ENCODE measurements at regions not wholly inside any gene's neighbourhood (a gene's known extent, or its start where the extent isn't known, plus 50 kb on each side); places are given as distances from the start of the nearest gene placed in this dataset.

DNA sequence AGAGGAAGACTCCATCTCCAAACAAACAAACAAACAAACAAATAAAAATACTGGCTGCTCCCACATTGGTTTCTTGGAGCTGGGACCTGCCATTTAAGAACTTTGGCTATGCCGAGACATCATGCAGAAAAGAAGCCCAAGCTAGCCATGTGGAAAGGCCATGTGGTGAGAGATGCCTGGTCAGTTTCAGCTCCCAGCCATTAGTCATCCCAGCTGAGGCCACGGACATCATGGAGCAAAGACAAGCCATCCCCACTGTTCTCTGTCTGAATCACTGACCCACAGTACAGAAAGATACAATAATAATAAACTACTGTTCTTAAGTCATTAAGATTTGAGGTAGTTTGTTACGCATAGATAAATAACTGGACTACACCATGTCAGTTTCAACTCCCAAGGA is 70.0 kb upstream of the PCBD1 start:
- Histone ChIP-seq H3K79me2 (ENCODE audit: insufficient read depth, low read depth) (no peaks in the 10 kb centered on the region), H3K27ac (no peak overlapping the region), H3K27me3 (ENCODE audit: insufficient read depth, low read depth) (no peaks in the 10 kb centered on the region), H3K4me3 (IDR thresholded peaks at IDR 0.05; ENCODE audit: insufficient read depth, low read depth, low read length) (no peak overlapping the region), H2AFZ (ENCODE audit: low read depth) (no peak overlapping the region), H4K20me1 (ENCODE audit: insufficient read depth) (no peaks in the 10 kb centered on the region), H3K36me3 (ENCODE audit: insufficient read depth) (no peaks in the 10 kb centered on the region), H3K9ac (no peak overlapping the region), H3K4me2 (no peak overlapping the region), H3K4me1 (ENCODE audit: low read depth, poor library complexity, severe bottlenecking) (no peaks in the 10 kb centered on the region)
- TF ChIP-seq, protein P1, sequence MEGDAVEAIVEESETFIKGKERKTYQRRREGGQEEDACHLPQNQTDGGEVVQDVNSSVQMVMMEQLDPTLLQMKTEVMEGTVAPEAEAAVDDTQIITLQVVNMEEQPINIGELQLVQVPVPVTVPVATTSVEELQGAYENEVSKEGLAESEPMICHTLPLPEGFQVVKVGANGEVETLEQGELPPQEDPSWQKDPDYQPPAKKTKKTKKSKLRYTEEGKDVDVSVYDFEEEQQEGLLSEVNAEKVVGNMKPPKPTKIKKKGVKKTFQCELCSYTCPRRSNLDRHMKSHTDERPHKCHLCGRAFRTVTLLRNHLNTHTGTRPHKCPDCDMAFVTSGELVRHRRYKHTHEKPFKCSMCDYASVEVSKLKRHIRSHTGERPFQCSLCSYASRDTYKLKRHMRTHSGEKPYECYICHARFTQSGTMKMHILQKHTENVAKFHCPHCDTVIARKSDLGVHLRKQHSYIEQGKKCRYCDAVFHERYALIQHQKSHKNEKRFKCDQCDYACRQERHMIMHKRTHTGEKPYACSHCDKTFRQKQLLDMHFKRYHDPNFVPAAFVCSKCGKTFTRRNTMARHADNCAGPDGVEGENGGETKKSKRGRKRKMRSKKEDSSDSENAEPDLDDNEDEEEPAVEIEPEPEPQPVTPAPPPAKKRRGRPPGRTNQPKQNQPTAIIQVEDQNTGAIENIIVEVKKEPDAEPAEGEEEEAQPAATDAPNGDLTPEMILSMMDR (conservative IDR thresholded peaks at IDR 0.05; ENCODE audit: low read depth, low read length), result no peak

DNA sequence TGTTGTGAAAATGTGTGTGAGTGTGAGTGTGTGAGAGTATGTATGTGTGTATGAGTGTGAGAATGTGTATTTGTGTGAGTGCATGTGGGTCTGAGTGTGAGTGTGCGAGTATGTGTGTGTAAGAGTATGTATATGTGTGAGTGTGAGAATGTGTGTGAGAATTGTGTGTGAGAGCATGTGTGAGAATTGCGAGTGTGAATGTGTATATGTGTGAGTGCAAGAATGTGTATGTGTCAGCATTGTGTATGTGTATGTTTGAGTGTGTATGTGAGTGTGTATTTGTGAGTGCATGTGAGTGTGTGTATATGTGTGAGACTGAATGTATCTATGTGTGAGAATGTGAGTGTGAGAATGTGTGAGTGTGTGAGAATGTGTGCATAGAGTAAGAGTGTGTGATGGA is 72.0 kb upstream of the PCBD1 start:
- H4K20me1 ChIP-seq (ENCODE audit: insufficient read depth), result no peaks in the 10 kb centered on the region
- no peak overlapping the region for H3K27ac ChIP-seq
- H3K9ac ChIP-seq, result no peak overlapping the region
- H3K79me2 ChIP-seq (ENCODE audit: insufficient read depth, low read depth), result no peaks in the 10 kb centered on the region
- no peaks in the 10 kb centered on the region for H3K4me1 ChIP-seq (ENCODE audit: low read depth, poor library complexity, severe bottlenecking)
- no peak overlapping the region for H3K4me3 ChIP-seq (IDR thresholded peaks at IDR 0.05; ENCODE audit: insufficient read depth, low read depth, low read length)
- no peak overlapping the region for H3K4me2 ChIP-seq
- TF ChIP-seq, protein P1 (conservative IDR thresholded peaks at IDR 0.05; ENCODE audit: low read depth, low read length), result no peak
- no peak overlapping the region for H2AFZ ChIP-seq (ENCODE audit: low read depth)
- H3K36me3 ChIP-seq (ENCODE audit: insufficient read depth), result no peaks in the 10 kb centered on the region
- no peaks in the 10 kb centered on the region for H3K27me3 ChIP-seq (ENCODE audit: insufficient read depth, low read depth)

DNA sequence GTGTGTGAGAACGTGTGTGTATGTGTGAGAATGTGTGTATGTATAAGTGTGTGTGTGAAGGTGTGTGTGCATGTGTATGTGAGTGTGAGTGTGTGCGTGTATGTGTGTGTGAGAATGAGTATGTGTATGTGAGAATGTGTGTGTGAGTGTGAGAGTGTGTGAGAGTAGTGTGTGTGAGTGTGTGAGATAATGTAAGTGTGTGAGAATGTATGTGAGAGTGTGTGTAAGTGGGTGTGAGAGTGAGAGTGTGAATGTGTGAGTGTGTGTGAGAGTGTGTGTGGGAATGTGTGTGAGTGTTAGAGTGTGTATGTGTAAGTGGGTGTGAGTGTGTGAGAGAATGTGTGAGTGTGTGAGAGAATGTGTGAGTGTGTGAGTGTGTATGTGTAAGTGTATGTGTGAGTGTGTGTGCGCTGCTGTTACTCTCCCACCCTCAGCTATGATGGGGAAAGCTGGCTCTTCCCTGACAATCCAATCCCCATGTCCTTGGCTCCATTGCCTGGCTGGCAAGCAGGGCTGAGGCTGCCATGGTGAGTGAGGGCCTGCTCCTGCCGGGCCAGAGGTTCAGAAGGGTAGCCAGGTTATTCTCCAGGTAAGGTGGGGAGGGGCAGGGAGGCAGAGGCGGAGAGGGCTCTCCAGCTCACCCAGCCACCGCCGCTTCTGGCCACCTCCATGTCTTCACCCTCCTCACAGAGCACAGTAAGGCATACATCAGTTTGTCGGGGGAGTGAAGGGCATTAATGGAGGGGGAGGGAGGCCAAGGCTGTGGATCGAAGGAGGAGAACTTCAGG is 72.6 kb upstream of the PCBD1 start:
- H3K9ac ChIP-seq, result no peak overlapping the region
- TF ChIP-seq, protein P1 (conservative IDR thresholded peaks at IDR 0.05; ENCODE audit: low read depth, low read length), result no peak
- H3K27me3 ChIP-seq (ENCODE audit: insufficient read depth, low read depth), result no peaks in the 10 kb centered on the region
- no peak overlapping the region for H3K27ac ChIP-seq
- no peaks in the 10 kb centered on the region for H4K20me1 ChIP-seq (ENCODE audit: insufficient read depth)
- no peak overlapping the region for H3K4me3 ChIP-seq (IDR thresholded peaks at IDR 0.05; ENCODE audit: insufficient read depth, low read depth, low read length)
- H3K4me2 ChIP-seq, result no peak overlapping the region
- H3K36me3 ChIP-seq (ENCODE audit: insufficient read depth), result no peaks in the 10 kb centered on the region
- H2AFZ ChIP-seq (ENCODE audit: low read depth), result no peak overlapping the region
- no peaks in the 10 kb centered on the region for H3K4me1 ChIP-seq (ENCODE audit: low read depth, poor library complexity, severe bottlenecking)
- no peaks in the 10 kb centered on the region for H3K79me2 ChIP-seq (ENCODE audit: insufficient read depth, low read depth)

DNA sequence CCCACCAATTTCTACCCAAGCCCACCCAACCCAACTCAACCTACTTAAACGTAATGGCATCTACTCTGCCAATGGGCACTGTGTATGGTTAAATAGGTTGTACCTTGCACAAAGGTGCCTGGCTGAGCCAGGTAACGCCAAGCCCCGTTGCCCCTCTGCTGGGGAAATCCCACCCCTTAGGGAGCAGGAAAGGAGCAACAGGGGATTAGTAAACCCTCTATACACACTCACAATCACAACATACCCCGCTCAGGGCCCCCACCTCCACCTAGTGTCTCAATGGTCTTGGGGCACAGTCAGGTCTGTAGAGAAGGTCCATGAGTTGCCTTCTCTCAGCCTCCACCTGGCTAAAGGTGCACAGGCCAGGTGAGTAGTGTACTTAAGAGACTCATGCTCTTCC is 74.3 kb upstream of the PCBD1 start:
- H3K4me2 ChIP-seq, result no peak overlapping the region
- H3K36me3 ChIP-seq (ENCODE audit: insufficient read depth), result no peaks in the 10 kb centered on the region
- H3K9ac ChIP-seq, result no peak overlapping the region
- no peak overlapping the region for H3K4me3 ChIP-seq (IDR thresholded peaks at IDR 0.05; ENCODE audit: insufficient read depth, low read depth, low read length)
- H3K79me2 ChIP-seq (ENCODE audit: insufficient read depth, low read depth), result no peaks in the 10 kb centered on the region
- no peak overlapping the region for H2AFZ ChIP-seq (ENCODE audit: low read depth)
- no peak overlapping the region for H3K27ac ChIP-seq
- H3K27me3 ChIP-seq (ENCODE audit: insufficient read depth, low read depth), result no peaks in the 10 kb centered on the region
- TF ChIP-seq, protein P1 (conservative IDR thresholded peaks at IDR 0.05; ENCODE audit: low read depth, low read length), result no peak
- H3K4me1 ChIP-seq (ENCODE audit: low read depth, poor library complexity, severe bottlenecking), result peaks cover 8% of the 10 kb centered on the region
- H4K20me1 ChIP-seq (ENCODE audit: insufficient read depth), result no peaks in the 10 kb centered on the region

All from KMS-11 (cell line).